NCI-H526 treated with DMSO at 0.1 percent for 48 hours (cell line): ENCODE measurements at regions not wholly inside any gene's neighbourhood (a gene's known extent, or its start where the extent isn't known, plus 50 kb on each side); places are given as distances from the start of the nearest gene placed in this dataset.
A peak's percentile ranks its signal among the peaks of the same experiment; 100 is the strongest.

Experiments used
- DNase-seq: peaks from one replicate; lab custom pipeline; 2025; lab: John Stamatoyannopoulos, UW

DNA sequence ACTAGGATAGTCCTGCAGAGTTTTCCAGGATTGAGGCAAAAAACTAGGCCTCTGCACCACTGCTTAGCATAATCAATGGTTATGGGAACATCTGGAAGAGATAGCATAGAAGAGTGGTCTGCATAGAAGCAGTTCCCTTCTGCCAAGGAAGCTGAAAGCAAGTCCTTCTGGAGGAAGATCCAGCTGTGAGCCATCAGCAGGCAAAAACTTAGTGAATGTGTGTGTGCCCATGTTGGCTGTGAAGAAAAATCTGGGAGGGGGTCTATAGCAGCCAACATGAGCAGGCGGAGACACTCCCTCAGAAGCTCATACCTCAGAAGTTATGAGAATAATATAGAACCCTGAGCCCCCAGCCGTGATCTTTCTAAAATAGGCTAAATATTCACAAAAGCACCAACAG lies 228.1 kb upstream of the STEAP1 start:
- DNase-seq = no peak

- DNase-seq = no peak
Observed at GRCh38 chr7:89926701-89927100, 227.6 kb upstream of the STEAP1 start.

DNA sequence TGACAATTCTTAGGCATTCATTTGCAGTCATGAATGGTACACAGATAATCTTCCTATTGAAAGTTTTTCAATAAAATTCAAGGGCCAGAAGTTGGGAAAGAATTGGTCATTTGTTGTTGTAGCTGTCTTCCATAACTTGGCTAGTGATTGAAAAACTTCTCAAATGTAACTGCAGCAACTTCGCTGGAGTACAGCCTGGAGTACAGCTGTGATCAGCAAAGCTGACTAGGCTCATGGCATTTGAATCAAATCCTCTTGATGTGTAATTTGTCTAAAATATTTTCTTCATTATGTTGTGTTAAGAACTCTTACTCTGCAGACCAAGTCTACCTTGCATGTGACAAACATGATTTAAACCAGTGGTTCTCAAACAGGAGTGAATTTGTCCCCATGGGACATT lies 226.5 kb upstream of the STEAP1 start:
- DNase-seq = no peak

- no peak for DNase-seq
Observed at GRCh38 chr7:89928451-89928850, 225.8 kb upstream of the STEAP1 start.

- no peak for DNase-seq
Observed at GRCh38 chr7:89934101-89934500, 220.2 kb upstream of the STEAP1 start.

GRCh38 chr7:89943525-89944050 lies 210.7 kb upstream of the STEAP1 start:
- DNase-seq = no peak

- no peak for DNase-seq
Observed at GRCh38 chr7:89958525-89959068, 195.7 kb upstream of the STEAP1 start.

GRCh38 chr7:89966067-89966664 lies 188.1 kb upstream of the STEAP1 start:
- DNase-seq = no peak

- DNase-seq = no peak
Observed at GRCh38 chr7:89975577-89975976, 178.7 kb upstream of the STEAP1 start.

- no peak for DNase-seq
Observed at GRCh38 chr7:89987665-89988064, 166.6 kb upstream of the STEAP1 start.

- no peak for DNase-seq
Observed at GRCh38 chr7:89988074-89988473, 166.2 kb upstream of the STEAP1 start.

DNA sequence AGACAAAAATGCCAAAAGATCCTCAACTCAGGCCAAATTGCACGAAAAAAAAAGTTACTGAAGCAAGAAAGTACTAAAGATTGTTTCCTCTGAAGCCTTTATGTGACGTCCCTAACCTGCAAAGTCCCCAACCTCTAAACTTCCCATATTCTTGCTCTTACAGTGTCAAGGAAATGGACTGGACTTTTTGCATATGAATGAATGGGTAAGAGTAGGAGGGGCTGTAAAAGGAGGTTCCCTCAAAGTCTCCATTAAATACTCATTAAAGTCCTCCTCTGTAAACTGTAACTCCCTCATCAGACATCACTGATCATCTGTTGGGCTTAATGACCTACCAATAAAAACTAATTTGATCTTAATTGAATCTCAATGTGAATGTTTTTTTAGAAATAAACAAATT lies 164.8 kb upstream of the STEAP1 start:
- no peak for DNase-seq

DNA sequence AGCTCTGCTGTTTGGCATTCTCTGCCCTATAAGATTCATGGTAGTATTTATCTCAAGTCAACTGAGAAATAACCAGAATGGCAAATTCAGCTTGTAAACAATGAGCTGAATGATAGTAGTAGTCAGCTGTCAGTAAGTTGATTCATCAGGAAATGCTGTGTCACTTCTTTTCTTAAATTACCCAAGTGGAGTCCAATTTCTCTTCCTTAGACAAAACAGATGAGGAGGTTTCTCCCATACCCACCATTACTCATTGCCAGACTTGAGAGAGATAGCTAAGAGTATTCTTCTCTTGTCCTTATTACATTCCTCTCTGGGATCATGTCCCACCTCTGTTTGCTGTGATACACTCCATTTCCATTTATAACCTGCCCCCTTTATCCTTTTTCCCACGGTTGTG lies 159.8 kb upstream of the STEAP1 start:
- no peak for DNase-seq

DNA sequence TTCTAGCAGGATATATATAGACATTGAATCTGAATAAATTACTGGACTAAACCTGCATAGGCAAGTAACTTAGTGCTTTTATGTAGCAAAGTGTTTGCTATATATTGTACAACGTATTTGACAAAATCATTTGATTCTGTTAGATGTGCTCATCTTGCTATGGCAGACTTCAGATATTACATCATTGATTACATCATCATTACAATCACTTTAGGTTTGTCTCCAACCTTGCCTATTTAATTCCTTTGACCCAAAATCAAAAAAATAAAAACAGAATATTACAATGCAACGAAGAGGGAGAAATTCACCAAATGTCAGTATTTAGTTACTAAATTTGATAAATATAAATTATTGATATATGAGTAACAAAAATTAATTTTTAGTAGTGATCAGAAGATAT lies 155.7 kb upstream of the STEAP1 start:
- DNase-seq = no peak

DNA sequence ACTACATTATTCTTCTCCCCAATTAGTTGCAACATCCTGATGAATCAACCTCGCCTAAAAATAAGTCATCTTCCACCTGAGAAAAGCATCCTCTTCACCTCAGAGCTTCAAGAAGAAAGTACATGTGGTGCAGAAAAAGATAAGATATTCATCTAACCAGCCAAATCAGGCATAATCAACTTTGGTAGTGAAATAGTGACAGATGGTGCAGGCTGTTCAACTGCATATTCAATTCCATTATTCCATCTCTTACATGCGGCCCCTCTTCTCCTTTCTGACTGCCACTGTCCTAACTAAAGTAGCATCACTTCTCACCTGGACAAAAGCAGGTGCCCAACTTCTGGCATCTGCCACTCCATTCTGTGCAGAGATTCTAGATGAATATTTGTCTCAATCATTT lies 148.4 kb upstream of the STEAP1 start:
- DNase-seq = no peak

DNA sequence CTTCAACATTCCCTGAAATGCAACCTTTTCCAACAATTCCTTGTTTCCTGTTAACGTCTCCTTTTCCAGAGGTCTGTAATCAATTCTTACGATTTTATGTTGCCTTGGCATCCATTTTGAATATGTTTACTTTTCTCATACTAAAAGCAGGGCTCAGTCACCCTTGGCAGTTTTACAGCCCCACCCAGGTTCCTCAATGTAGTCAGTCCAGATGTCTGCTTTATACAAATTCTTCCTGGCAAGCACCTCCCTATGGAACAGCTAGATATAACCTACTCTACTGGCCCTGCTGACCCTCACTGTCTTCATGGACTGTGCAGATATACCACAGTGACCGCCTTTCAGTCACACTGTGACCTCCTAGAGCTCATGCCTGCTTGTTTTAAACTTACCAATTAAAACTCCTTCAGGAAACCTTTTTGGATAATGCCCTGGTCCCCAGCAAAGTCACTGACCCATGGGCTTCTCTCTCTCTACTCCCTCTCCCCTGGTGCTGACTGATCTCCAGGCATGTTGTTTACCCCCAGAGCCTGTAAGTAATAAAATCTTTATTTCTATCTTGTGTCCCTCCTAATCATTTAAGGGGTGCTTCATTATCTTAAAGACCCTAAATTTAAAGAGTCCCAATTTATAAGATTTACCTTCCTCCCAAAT lies 147.1 kb upstream of the STEAP1 start:
- DNase-seq = peak; percentile 28

- DNase-seq = no peak
Observed at GRCh38 chr7:90007831-90008230, 146.4 kb upstream of the STEAP1 start.

GRCh38 chr7:90022213-90022612 lies 132.1 kb upstream of the STEAP1 start:
- peak; percentile 19 for DNase-seq

- DNase-seq = no peak
Observed at GRCh38 chr7:90025771-90026170, 128.5 kb upstream of the STEAP1 start.

DNA sequence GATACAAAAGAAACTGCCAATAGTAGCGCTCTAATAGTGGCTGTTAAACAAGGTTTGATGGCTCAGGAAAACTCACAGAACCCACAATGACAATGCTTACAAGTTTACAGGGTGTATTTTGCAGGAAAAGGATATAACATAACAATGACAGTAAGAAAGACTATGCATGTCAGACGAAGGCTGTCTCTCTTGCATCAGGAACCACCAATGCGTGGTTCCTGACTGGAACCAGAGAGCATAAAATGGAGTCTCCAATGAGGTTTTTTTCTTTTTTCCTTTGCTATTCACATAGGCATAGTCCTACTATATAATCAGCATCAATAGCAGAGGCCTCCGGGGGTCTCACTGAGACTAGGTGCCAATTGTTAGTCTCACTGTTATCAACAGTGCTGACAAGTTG lies 120.4 kb upstream of the STEAP1 start:
- DNase-seq = no peak

GRCh38 chr7:90053094-90053493 lies 101.2 kb upstream of the STEAP1 start:
- no peak for DNase-seq

DNA sequence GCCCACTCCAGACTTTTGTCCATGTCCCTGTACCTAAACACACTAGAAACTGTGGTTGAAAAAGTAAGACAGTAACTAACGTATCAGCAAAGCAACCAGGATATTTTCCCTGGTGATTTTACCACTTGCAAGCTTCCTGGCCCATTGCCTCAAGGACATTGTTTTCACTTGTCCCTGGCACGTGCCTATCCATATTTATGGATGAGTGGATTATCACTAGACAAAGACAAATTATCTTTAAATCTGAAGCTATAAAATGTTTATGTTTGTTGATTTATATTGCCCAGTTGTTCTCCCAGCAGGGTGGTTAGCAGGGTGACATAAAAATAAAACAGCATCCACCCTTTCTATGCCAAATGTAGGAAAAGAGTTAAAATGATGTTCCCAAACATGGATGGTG lies 93.2 kb upstream of the STEAP1 start:
- DNase-seq = no peak

- DNase-seq = no peak
Observed at GRCh38 chr7:90064370-90064769, 89.9 kb upstream of the STEAP1 start.

DNA sequence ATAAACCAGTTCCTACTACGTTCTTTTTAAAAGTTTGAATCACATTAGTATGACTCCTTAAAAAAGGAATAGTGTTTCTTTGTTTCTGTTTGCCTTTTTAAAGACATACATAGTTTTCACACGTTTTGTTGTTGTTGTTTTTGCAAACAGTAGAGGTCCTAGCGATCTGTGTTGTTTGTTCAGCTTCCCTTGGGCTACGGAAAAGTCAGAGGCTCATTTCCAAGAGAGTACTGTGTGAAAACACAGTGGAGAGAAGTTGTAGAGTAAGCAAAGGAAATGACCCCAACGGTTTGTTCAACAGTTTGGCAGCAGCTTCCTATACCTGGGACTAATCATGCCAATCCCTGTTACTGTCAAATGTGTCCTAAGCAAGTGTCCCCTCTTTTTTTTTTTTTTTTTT lies 87.1 kb upstream of the STEAP1 start:
- DNase-seq = no peak
